ENCODE measurements at regions not wholly inside any gene's neighbourhood (a gene's known extent, or its start where the extent isn't known, plus 50 kb on each side); places are given as distances from the start of the nearest gene placed in this dataset.
"Not testable (repeated sequence)": the region's sequence is repeated elsewhere in the genome, so short reads cannot be mapped to it uniquely, and the experiment has no call there.

DNA sequence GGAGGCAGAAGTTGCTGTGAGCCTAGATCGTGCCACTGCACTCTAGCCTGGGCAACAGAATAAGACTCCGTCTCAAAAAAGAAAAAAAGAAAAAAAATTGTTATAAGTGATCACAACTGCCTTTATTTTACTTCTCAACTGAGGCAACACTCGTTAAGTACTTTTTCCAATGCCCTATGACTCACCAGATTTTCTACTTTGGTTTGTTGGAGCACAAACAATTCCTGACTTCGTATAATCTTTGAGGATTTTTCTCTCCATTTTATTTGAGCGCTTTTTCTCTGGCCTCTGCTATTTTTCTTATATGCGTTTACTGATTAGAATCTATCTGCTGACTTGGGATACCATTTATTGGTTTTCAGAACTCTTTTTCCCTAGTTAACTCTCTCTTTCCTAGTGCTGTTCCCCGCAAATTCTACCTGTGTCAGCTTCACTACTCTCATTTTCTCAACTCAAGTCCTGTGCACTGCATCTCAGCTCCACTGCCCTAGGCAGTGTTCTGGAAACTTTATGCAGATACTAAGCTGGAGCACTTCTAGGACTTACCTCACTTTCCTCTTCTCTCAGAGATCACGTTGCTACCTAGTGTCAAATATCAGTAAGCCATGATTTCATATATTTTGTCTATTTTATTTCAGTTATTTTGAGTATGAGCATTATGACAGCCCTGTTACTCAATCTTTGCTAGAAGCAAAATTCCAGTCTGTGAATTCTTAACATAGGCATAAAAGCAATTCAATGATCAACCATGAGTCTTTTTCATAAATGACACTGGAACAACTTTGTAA is 1120.1 kb upstream of the CITED2 start:
- WGBS, 2 experiments (ENCODE audit: insufficient coverage in 1 of 2, insufficient read length in 1 of 2), result 92 to 97% methylated on average over 4 to 8 of the region's 8 CpGs
- H3K27me3 Mint-ChIP-seq (ENCODE audit: insufficient read depth), result no peaks in the 10 kb centered on the region
- no peak overlapping the region for H3K27ac Mint-ChIP-seq
- no peaks in the 10 kb centered on the region for H3K36me3 ChIP-seq (ENCODE audit: control insufficient read depth, insufficient read depth, low read length)
- H3K9me3 ChIP-seq (ENCODE audit: control insufficient read depth, low read length), result no peaks in the 10 kb centered on the region
- H3K4me1 ChIP-seq (ENCODE audit: control insufficient read depth, insufficient read depth, low read length), result no peaks in the 10 kb centered on the region
- no peak overlapping the region for H3K9ac ChIP-seq (ENCODE audit: extremely low read depth, low read length, poor library complexity, severe bottlenecking)
- H3K4me1 Mint-ChIP-seq, result no peaks in the 10 kb centered on the region
- TF ChIP-seq, protein P1, sequence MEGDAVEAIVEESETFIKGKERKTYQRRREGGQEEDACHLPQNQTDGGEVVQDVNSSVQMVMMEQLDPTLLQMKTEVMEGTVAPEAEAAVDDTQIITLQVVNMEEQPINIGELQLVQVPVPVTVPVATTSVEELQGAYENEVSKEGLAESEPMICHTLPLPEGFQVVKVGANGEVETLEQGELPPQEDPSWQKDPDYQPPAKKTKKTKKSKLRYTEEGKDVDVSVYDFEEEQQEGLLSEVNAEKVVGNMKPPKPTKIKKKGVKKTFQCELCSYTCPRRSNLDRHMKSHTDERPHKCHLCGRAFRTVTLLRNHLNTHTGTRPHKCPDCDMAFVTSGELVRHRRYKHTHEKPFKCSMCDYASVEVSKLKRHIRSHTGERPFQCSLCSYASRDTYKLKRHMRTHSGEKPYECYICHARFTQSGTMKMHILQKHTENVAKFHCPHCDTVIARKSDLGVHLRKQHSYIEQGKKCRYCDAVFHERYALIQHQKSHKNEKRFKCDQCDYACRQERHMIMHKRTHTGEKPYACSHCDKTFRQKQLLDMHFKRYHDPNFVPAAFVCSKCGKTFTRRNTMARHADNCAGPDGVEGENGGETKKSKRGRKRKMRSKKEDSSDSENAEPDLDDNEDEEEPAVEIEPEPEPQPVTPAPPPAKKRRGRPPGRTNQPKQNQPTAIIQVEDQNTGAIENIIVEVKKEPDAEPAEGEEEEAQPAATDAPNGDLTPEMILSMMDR (conservative IDR thresholded peaks at IDR 0.05), result no peak
- no peaks in the 10 kb centered on the region for H3K27me3 ChIP-seq (ENCODE audit: control insufficient read depth, insufficient read depth, low read length, poor library complexity, severe bottlenecking)
- no peak overlapping the region for H3K27ac ChIP-seq (ENCODE audit: low read depth, low read length)
- no peak for DNase-seq
- H3K4me3 Mint-ChIP-seq, result no peak overlapping the region
- peaks cover 4% of the 10 kb centered on the region for H3K9me3 Mint-ChIP-seq
- no peaks in the 10 kb centered on the region for H3K36me3 Mint-ChIP-seq (ENCODE audit: low read depth)
- no peak overlapping the region for H3K4me3 ChIP-seq (ENCODE audit: low read length)

DNA sequence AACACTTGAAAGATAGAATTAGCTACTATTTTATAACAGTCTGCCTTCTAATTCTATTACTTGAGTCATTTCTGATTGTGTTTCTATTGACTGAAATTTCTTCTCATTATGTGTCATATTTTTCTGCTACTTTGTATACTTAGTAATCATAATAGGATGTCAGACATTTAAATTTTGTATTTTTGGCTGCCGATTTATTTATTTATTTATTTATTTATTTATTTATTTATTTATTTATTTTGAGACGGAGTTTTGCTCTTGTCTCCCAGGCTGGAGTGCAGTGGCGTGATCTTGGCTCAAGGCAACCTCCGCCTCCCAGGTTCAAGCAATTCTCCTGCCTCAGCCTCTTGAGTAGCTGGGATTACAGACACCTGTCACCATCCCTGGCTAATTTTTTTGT is 1119.0 kb upstream of the CITED2 start:
- H3K4me1 Mint-ChIP-seq; H3K9me3 Mint-ChIP-seq; H3K9me3 ChIP-seq (ENCODE audit: control insufficient read depth, low read length); H3K36me3 ChIP-seq (ENCODE audit: control insufficient read depth, insufficient read depth, low read length); H3K4me3 Mint-ChIP-seq; H3K27me3 Mint-ChIP-seq (ENCODE audit: insufficient read depth); H3K36me3 Mint-ChIP-seq (ENCODE audit: low read depth); H3K27ac ChIP-seq (ENCODE audit: low read depth, low read length); H3K27ac Mint-ChIP-seq; H3K27me3 ChIP-seq (ENCODE audit: control insufficient read depth, insufficient read depth, low read length, poor library complexity, severe bottlenecking); H3K4me3 ChIP-seq (ENCODE audit: low read length); DNase-seq; H3K4me1 ChIP-seq (ENCODE audit: control insufficient read depth, insufficient read depth, low read length); H3K9ac ChIP-seq (ENCODE audit: extremely low read depth, low read length, poor library complexity, severe bottlenecking): not testable (repeated sequence)
- WGBS, 2 experiments (ENCODE audit: insufficient coverage in 1 of 2, insufficient read length in 1 of 2), result 95 to 100% methylated on average over 1 to 3 of the region's 4 CpGs

DNA sequence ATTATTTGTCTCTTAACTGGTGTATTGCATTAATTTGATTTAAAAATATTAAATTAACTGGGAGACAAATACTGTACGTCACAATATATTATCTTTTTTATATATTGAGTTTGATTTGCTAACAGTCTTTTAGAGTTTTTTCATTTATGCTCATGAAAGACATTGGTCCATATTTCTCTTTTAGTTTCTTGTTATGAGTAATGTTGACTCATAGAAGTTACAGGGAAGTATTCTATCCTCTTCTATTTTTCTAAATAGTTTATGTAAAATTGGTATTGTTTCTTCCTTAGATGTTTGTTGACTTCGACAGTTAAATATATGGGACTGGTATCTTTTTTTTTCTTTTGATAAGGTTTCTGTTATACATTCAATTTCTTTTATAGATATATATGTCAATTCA is 1115.6 kb upstream of the CITED2 start:
- Mint-ChIP-seq H3K9me3 (peaks cover 14% of the 10 kb centered on the region), H3K27ac (no peak overlapping the region), H3K4me3 (no peak overlapping the region), H3K27me3 (ENCODE audit: insufficient read depth) (no peaks in the 10 kb centered on the region), H3K4me1 (peaks cover 3% of the 10 kb centered on the region), H3K36me3 (ENCODE audit: low read depth) (peaks cover 2% of the 10 kb centered on the region)
- no peak for DNase-seq
- TF ChIP-seq, protein P1 (conservative IDR thresholded peaks at IDR 0.05), result no peak
- H3K4me1 ChIP-seq (ENCODE audit: control insufficient read depth, insufficient read depth, low read length), result no peaks in the 10 kb centered on the region
- H3K27me3 ChIP-seq (ENCODE audit: control insufficient read depth, insufficient read depth, low read length, poor library complexity, severe bottlenecking), result no peaks in the 10 kb centered on the region
- no peak overlapping the region for H3K27ac ChIP-seq (ENCODE audit: low read depth, low read length)
- H3K9ac ChIP-seq (ENCODE audit: extremely low read depth, low read length, poor library complexity, severe bottlenecking), result no peak overlapping the region
- no peak overlapping the region for H3K4me3 ChIP-seq (ENCODE audit: low read length)
- H3K36me3 ChIP-seq (ENCODE audit: control insufficient read depth, insufficient read depth, low read length), result no peaks in the 10 kb centered on the region
- H3K9me3 ChIP-seq (ENCODE audit: control insufficient read depth, low read length), result no peaks in the 10 kb centered on the region
- WGBS, 2 experiments (ENCODE audit: insufficient coverage in 1 of 2, insufficient read length in 1 of 2), result no CpG with 5 or more reads among the region's 2 CpGs

Data from endodermal cell (in vitro differentiated cells).